Ascending aorta (tissue), 2 donors: ENCODE measurements at regions not wholly inside any gene's neighbourhood (a gene's known extent, or its start where the extent isn't known, plus 50 kb on each side); places are given as distances from the start of the nearest gene placed in this dataset.

Source experiments
- DNase-seq, 2 donors: peaks; one replicate each; pipeline ENCODE4 v3.0.0-alpha.2; 2019; ENCODE audit warnings: low spot score in 2 of 2
- H3K27ac ChIP-seq, 2 donors: fragments of 200-600 bp; sonication (generic); one replicate each; pipeline ENCODE4 v1.5.1; 2016 to 2017; ENCODE audit warnings: mild to moderate bottlenecking in 1 of 2
- H3K27me3 ChIP-seq: fragments of 200-600 bp; sonication (generic); one replicate; pipeline ENCODE4 v1.5.1; 2017
- H3K36me3 ChIP-seq, 2 donors: fragments of 200-600 bp; sonication (generic); one replicate each; pipeline ENCODE4 v1.5.1; 2016
- H3K4me1 ChIP-seq, 2 donors: fragments of 200-600 bp; sonication (generic); one replicate each; pipeline ENCODE4 v1.5.1; 2016 to 2017; ENCODE audit warnings: mild to moderate bottlenecking in 1 of 2
- H3K4me3 ChIP-seq, 2 donors: fragments of 200-600 bp; sonication (generic); one replicate each; pipeline ENCODE4 v1.5.1; 2016 to 2017; ENCODE audit warnings: mild to moderate bottlenecking in 1 of 2
- H3K9me3 ChIP-seq, 2 donors: fragments of 200-600 bp; sonication (generic); one replicate each; pipeline ENCODE4 v1.5.1; 2016
- intact Hi-C: fragments of 100-400 bp; cut with DNase I; formaldehyde crosslinking; loops from one replicate; pipeline ENCODE4 v1.15.1; 2023
- TF ChIP-seq, protein P1 (sequence below), 3 experiments: fragments of 200-600 bp in 2 of 3; fragments of 450-650 bp in 1 of 3; sonication (generic) in 2 of 3; IDR thresholded peaks; one replicate each; pipeline ENCODE4 v1.5.1; 2016 to 2019; ENCODE audit warnings: antibody characterized with exemption in 3 of 3, mild to moderate bottlenecking in 1 of 3, moderate library complexity in 1 of 3

DNA sequence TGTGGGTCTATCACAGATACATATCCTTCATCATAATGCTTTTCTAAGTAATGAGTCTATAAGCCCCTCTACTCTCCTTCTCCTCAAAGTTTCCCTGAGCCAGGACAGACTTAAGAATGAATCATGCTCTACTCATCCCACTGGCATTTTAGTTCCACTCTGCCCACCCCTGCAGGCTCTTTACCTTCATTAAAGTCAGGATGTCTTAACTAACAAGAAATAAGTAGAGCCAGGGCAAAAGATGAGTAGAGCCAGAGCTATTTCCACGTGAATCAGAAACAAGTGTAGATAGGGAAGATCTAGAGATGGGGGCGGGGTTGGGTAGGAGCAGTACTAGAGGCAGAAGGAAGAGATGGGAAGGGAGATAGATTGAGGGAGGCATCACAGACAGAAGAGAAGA is 790.5 kb downstream of the RNF144A start:
- no peak for DNase-seq
- TF ChIP-seq, protein P1, sequence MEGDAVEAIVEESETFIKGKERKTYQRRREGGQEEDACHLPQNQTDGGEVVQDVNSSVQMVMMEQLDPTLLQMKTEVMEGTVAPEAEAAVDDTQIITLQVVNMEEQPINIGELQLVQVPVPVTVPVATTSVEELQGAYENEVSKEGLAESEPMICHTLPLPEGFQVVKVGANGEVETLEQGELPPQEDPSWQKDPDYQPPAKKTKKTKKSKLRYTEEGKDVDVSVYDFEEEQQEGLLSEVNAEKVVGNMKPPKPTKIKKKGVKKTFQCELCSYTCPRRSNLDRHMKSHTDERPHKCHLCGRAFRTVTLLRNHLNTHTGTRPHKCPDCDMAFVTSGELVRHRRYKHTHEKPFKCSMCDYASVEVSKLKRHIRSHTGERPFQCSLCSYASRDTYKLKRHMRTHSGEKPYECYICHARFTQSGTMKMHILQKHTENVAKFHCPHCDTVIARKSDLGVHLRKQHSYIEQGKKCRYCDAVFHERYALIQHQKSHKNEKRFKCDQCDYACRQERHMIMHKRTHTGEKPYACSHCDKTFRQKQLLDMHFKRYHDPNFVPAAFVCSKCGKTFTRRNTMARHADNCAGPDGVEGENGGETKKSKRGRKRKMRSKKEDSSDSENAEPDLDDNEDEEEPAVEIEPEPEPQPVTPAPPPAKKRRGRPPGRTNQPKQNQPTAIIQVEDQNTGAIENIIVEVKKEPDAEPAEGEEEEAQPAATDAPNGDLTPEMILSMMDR (IDR thresholded peaks at IDR 0.05) = no peak
- H3K4me3 ChIP-seq = no peak overlapping the region
- H3K9me3 ChIP-seq = no peaks in the 10 kb centered on the region
- H3K4me1 ChIP-seq = no peaks in the 10 kb centered on the region
- intact Hi-C loops = no loop called here
- no peaks in the 10 kb centered on the region for H3K27me3 ChIP-seq
- H3K36me3 ChIP-seq = no peaks in the 10 kb centered on the region
- no peak overlapping the region for H3K27ac ChIP-seq

DNA sequence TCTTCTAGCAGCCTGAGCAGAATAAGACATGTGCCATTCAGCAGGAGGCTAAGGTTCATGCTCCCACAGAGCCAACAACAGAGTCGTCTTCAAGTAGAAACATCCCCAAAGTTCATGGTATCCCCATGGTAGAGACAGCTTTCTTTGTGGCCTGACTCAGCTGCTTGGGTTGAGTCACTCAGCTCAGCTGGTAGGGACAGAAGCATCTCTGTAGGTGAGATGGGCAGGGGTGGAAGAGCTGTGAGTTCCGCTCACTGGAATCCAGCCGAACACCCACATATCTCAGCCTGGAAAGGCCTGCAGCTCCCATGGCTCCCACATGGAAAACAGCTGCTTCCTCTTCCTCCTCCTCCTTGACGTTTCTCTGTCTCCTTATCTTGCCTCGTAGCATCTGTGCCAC is 792.7 kb downstream of the RNF144A start:
- DNase-seq = no peak

DNA sequence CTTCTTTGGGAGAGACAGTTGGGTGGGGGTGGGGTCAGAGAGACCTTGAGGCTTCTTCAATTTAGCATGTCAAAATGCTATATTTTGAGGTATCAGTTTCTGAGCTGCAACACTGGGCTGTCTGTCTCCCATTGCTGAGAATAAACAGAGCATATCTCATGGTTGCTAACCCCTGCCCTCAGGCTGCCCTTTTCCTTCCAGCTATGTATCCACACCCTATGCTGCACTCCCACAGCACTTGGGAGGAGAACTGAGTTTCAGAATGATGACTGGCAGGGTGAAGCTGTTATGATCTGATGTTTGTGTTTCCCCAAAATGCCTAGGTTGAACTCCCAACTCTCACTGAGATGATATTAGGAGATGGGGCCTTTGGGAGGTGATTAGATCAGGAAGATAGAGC is 794.0 kb downstream of the RNF144A start:
- intact Hi-C loops = no loop called here
- TF ChIP-seq, protein P1 (IDR thresholded peaks at IDR 0.05) = no peak

More for the DNA sequence above, 792.7 kb downstream of the RNF144A start:
- TF ChIP-seq, protein P1 (IDR thresholded peaks at IDR 0.05) = no peak
- intact Hi-C loops = no loop called here
- no peaks in the 10 kb centered on the region for H3K36me3 ChIP-seq
- H3K27ac ChIP-seq = no peak overlapping the region
- no peaks in the 10 kb centered on the region for H3K4me1 ChIP-seq
- H3K27me3 ChIP-seq = no peaks in the 10 kb centered on the region
- no peak overlapping the region for H3K4me3 ChIP-seq
- H3K9me3 ChIP-seq = no peaks in the 10 kb centered on the region

DNA sequence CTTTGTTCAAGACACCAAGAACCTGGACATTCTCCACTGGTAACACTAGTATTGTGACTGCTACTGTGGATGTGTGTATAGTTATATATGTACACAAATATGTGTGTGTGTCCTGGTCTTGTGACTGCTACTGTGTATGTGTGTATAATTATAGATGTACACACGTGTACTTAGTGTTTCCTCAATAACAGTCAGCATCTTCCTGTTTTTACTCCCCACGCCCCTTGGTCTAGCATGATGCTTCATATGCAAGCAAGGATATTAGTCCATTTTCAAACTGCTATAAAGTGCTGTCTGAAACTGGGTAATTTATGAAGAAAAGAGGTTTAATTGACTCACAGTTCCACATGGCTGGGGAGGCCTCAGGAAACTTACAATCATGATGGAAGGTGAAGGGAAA is 802.7 kb downstream of the RNF144A start:
- Histone ChIP-seq H3K27ac (no peak overlapping the region), H3K4me1 (no peaks in the 10 kb centered on the region), H3K36me3 (no peaks in the 10 kb centered on the region), H3K4me3 (no peak overlapping the region), H3K9me3 (no peaks in the 10 kb centered on the region), H3K27me3 (no peaks in the 10 kb centered on the region)
- intact Hi-C loops = loop anchor here (5.0 kb wide), 1 partner anchor 967 kb away; no protein-coding TSS in a partner anchor
- TF ChIP-seq, protein P1 (IDR thresholded peaks at IDR 0.05) = no peak
- DNase-seq = no peak

More for the DNA sequence above, 794.0 kb downstream of the RNF144A start:
- Histone ChIP-seq H3K27me3 (no peaks in the 10 kb centered on the region), H3K27ac (no peak overlapping the region), H3K36me3 (no peaks in the 10 kb centered on the region), H3K4me3 (no peak overlapping the region), H3K9me3 (no peaks in the 10 kb centered on the region), H3K4me1 (no peaks in the 10 kb centered on the region)
- DNase-seq = no peak

DNA sequence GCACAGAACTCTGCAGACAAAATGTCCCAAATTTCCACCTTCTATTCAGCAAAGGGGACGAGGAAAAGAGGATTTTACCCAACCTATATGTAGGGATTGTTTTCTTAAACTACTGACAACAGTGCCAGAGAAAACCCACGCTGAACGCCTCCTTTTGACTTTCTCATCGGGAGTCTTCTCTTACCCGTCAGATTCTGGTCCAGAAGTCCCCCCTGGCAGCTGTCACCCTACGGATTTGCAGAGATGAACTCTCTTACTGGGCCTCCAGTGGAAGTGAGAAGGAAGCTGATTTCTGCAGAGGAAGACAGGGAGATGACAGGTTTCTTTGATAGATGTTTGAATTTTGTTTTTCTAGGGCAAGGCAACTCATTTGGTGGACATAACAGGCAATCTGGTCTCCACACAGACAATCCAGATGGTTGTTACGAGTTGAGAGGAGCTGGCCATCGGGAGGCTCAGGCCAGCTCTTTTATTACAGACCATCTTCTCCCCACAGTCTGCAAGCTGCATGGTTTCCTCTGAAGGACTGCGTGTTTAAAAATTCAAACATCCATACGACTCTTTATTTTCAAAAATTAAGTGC is 804.3 kb downstream of the RNF144A start:
- DNase-seq = no peak
- H3K27me3 ChIP-seq = no peaks in the 10 kb centered on the region
- H3K36me3 ChIP-seq = no peaks in the 10 kb centered on the region
- no peaks in the 10 kb centered on the region for H3K9me3 ChIP-seq
- TF ChIP-seq, protein P1 (IDR thresholded peaks at IDR 0.05) = no peak
- no peak overlapping the region for H3K4me3 ChIP-seq
- H3K4me1 ChIP-seq = no peaks in the 10 kb centered on the region
- intact Hi-C loops = loop anchor here (5.0 kb wide), 1 partner anchor 966 kb away; no protein-coding TSS in a partner anchor
- H3K27ac ChIP-seq = no peak overlapping the region
